ENCODE measurements at regions not wholly inside any gene's neighbourhood (a gene's known extent, or its start where the extent isn't known, plus 50 kb on each side); places are given as distances from the start of the nearest gene placed in this dataset.
"Not testable (repeated sequence)": the region's sequence is repeated elsewhere in the genome, so short reads cannot be mapped to it uniquely, and the experiment has no call there.

- ATAC-seq (ENCODE audit: low read depth) (no peak), DNase-seq (ENCODE audit: low spot score in 2 of 2) (no peak)
- Mint-ChIP-seq H3K4me1 (no peaks in the 10 kb centered on the region), H3K36me3 (no peaks in the 10 kb centered on the region), H3K9me3 (peaks cover 21% of the 10 kb centered on the region), H3K27me3 (peaks cover 1% of the 10 kb centered on the region), H3K4me3 (no peak overlapping the region), H3K27ac (no peak overlapping the region)
These were observed 281.0 kb upstream of the MEIS1 start for GRCh38 chr2:66153941-66154340.

- ATAC-seq (ENCODE audit: low read depth) (no peak), DNase-seq (ENCODE audit: low spot score in 2 of 2) (no peak)
- H3K4me3 Mint-ChIP-seq, result no peak overlapping the region
- no peaks in the 10 kb centered on the region for H3K36me3 Mint-ChIP-seq
- H3K9me3 Mint-ChIP-seq, result peaks cover 8% of the 10 kb centered on the region
- H3K4me1 Mint-ChIP-seq, result no peaks in the 10 kb centered on the region
- no peak overlapping the region for H3K27ac Mint-ChIP-seq
- no peaks in the 10 kb centered on the region for H3K27me3 Mint-ChIP-seq
These were observed 289.4 kb upstream of the MEIS1 start for GRCh38 chr2:66145490-66145889.

- not testable (repeated sequence) for H3K36me3 Mint-ChIP-seq; H3K27ac Mint-ChIP-seq; ATAC-seq (ENCODE audit: low read depth); H3K4me3 Mint-ChIP-seq; H3K4me1 Mint-ChIP-seq; DNase-seq (ENCODE audit: low spot score in 2 of 2); H3K27me3 Mint-ChIP-seq; H3K9me3 Mint-ChIP-seq
These were observed 290.6 kb upstream of the MEIS1 start for GRCh38 chr2:66144324-66144723.

GRCh38 chr2:66137606-66138130, 297.3 kb upstream of the MEIS1 start:
- no peak for DNase-seq (ENCODE audit: low spot score in 2 of 2)
- Mint-ChIP-seq H3K4me3 (no peak overlapping the region), H3K27me3 (peaks cover 2% of the 10 kb centered on the region), H3K4me1 (no peaks in the 10 kb centered on the region), H3K9me3 (peaks cover 6% of the 10 kb centered on the region), H3K27ac (no peak overlapping the region), H3K36me3 (no peaks in the 10 kb centered on the region)
- no peak for ATAC-seq (ENCODE audit: low read depth)

- DNase-seq (ENCODE audit: low spot score in 2 of 2) (no peak), ATAC-seq (ENCODE audit: low read depth) (no peak)
- Mint-ChIP-seq H3K27me3 (peaks cover 4% of the 10 kb centered on the region), H3K4me3 (no peak overlapping the region), H3K27ac (no peak overlapping the region), H3K4me1 (no peaks in the 10 kb centered on the region), H3K9me3 (peaks cover 5% of the 10 kb centered on the region), H3K36me3 (no peaks in the 10 kb centered on the region)
These were observed 300.7 kb upstream of the MEIS1 start for GRCh38 chr2:66134138-66134701.

- H3K27me3 Mint-ChIP-seq, result peaks cover 5% of the 10 kb centered on the region
- ATAC-seq (ENCODE audit: low read depth) (no peak), DNase-seq (ENCODE audit: low spot score in 2 of 2) (no peak)
- no peaks in the 10 kb centered on the region for H3K4me1 Mint-ChIP-seq
- H3K36me3 Mint-ChIP-seq, result no peaks in the 10 kb centered on the region
- H3K4me3 Mint-ChIP-seq, result no peak overlapping the region
- peaks cover 1% of the 10 kb centered on the region for H3K9me3 Mint-ChIP-seq
- no peak overlapping the region for H3K27ac Mint-ChIP-seq
These were observed 307.3 kb upstream of the MEIS1 start for GRCh38 chr2:66127656-66128055.

- DNase-seq (ENCODE audit: low spot score in 2 of 2) (no peak), ATAC-seq (ENCODE audit: low read depth) (no peak)
- no peaks in the 10 kb centered on the region for H3K9me3 Mint-ChIP-seq
- no peak overlapping the region for H3K27ac Mint-ChIP-seq
- no peaks in the 10 kb centered on the region for H3K4me1 Mint-ChIP-seq
- no peak overlapping the region for H3K4me3 Mint-ChIP-seq
- H3K27me3 Mint-ChIP-seq, result peaks cover 4% of the 10 kb centered on the region
- no peaks in the 10 kb centered on the region for H3K36me3 Mint-ChIP-seq
These were observed 307.9 kb upstream of the MEIS1 start for GRCh38 chr2:66127061-66127460.

GRCh38 chr2:66125951-66126350, 309.0 kb upstream of the MEIS1 start:
- Mint-ChIP-seq H3K36me3 (no peaks in the 10 kb centered on the region), H3K27ac (no peak overlapping the region), H3K27me3 (peaks cover 4% of the 10 kb centered on the region), H3K4me3 (no peak overlapping the region), H3K9me3 (no peaks in the 10 kb centered on the region), H3K4me1 (no peaks in the 10 kb centered on the region)
- no peak for ATAC-seq (ENCODE audit: low read depth)
- no peak for DNase-seq (ENCODE audit: low spot score in 2 of 2)

GRCh38 chr2:66122516-66122915, 312.4 kb upstream of the MEIS1 start:
- no peak overlapping the region for H3K27ac Mint-ChIP-seq
- ATAC-seq (ENCODE audit: low read depth), result no peak
- H3K4me1 Mint-ChIP-seq, result no peaks in the 10 kb centered on the region
- no peaks in the 10 kb centered on the region for H3K9me3 Mint-ChIP-seq
- no peak for DNase-seq (ENCODE audit: low spot score in 2 of 2)
- no peak overlapping the region for H3K4me3 Mint-ChIP-seq
- peaks cover 2% of the 10 kb centered on the region for H3K27me3 Mint-ChIP-seq
- H3K36me3 Mint-ChIP-seq, result no peaks in the 10 kb centered on the region

GRCh38 chr2:66121946-66122345, 313.0 kb upstream of the MEIS1 start:
- no peak overlapping the region for H3K4me3 Mint-ChIP-seq
- DNase-seq (ENCODE audit: low spot score in 2 of 2) (no peak), ATAC-seq (ENCODE audit: low read depth) (no peak)
- H3K27ac Mint-ChIP-seq, result no peak overlapping the region
- H3K4me1 Mint-ChIP-seq, result no peaks in the 10 kb centered on the region
- peaks cover 2% of the 10 kb centered on the region for H3K27me3 Mint-ChIP-seq
- no peaks in the 10 kb centered on the region for H3K9me3 Mint-ChIP-seq
- no peaks in the 10 kb centered on the region for H3K36me3 Mint-ChIP-seq

- no peaks in the 10 kb centered on the region for H3K27me3 Mint-ChIP-seq
- H3K36me3 Mint-ChIP-seq, result no peaks in the 10 kb centered on the region
- no peaks in the 10 kb centered on the region for H3K4me1 Mint-ChIP-seq
- H3K27ac Mint-ChIP-seq, result no peak overlapping the region
- H3K9me3 Mint-ChIP-seq, result no peaks in the 10 kb centered on the region
- ATAC-seq (ENCODE audit: low read depth), result no peak
- H3K4me3 Mint-ChIP-seq, result no peak overlapping the region
- no peak for DNase-seq (ENCODE audit: low spot score in 2 of 2)
These were observed 320.8 kb upstream of the MEIS1 start for GRCh38 chr2:66113988-66114625.

- no peaks in the 10 kb centered on the region for H3K4me1 Mint-ChIP-seq
- no peak overlapping the region for H3K4me3 Mint-ChIP-seq
- H3K9me3 Mint-ChIP-seq, result peaks cover 2% of the 10 kb centered on the region
- H3K27ac Mint-ChIP-seq, result no peak overlapping the region
- H3K27me3 Mint-ChIP-seq, result no peaks in the 10 kb centered on the region
- no peaks in the 10 kb centered on the region for H3K36me3 Mint-ChIP-seq
- ATAC-seq (ENCODE audit: low read depth), result no peak
- DNase-seq (ENCODE audit: low spot score in 2 of 2), result no peak
These were observed 323.2 kb upstream of the MEIS1 start for GRCh38 chr2:66111706-66112105.

- Mint-ChIP-seq H3K9me3 (peaks cover 2% of the 10 kb centered on the region), H3K36me3 (no peaks in the 10 kb centered on the region)
These were observed 324.3 kb upstream of the MEIS1 start for GRCh38 chr2:66110608-66111007.

GRCh38 chr2:66110086-66110485, 324.8 kb upstream of the MEIS1 start:
- H3K4me1 Mint-ChIP-seq, result no peaks in the 10 kb centered on the region
- DNase-seq (ENCODE audit: low spot score in 2 of 2) (no peak), ATAC-seq (ENCODE audit: low read depth) (no peak)
- no peaks in the 10 kb centered on the region for H3K27me3 Mint-ChIP-seq
- H3K27ac Mint-ChIP-seq, result no peak overlapping the region
- peaks cover 2% of the 10 kb centered on the region for H3K9me3 Mint-ChIP-seq
- no peak overlapping the region for H3K4me3 Mint-ChIP-seq
- no peaks in the 10 kb centered on the region for H3K36me3 Mint-ChIP-seq

More at GRCh38 chr2:66110608-66111007, 324.3 kb upstream of the MEIS1 start:
- Mint-ChIP-seq H3K27ac (no peak overlapping the region), H3K27me3 (no peaks in the 10 kb centered on the region), H3K4me1 (no peaks in the 10 kb centered on the region), H3K4me3 (no peak overlapping the region)
- DNase-seq (ENCODE audit: low spot score in 2 of 2) (no peak), ATAC-seq (ENCODE audit: low read depth) (no peak)

- peaks cover 2% of the 10 kb centered on the region for H3K9me3 Mint-ChIP-seq
- no peaks in the 10 kb centered on the region for H3K27me3 Mint-ChIP-seq
- no peak overlapping the region for H3K4me3 Mint-ChIP-seq
- no peak for ATAC-seq (ENCODE audit: low read depth)
- H3K4me1 Mint-ChIP-seq, result no peaks in the 10 kb centered on the region
- H3K36me3 Mint-ChIP-seq, result no peaks in the 10 kb centered on the region
- DNase-seq (ENCODE audit: low spot score in 2 of 2), result no peak
- no peak overlapping the region for H3K27ac Mint-ChIP-seq
These were observed 325.5 kb upstream of the MEIS1 start for GRCh38 chr2:66109419-66109818.
